ENCODE measurements at regions not wholly inside any gene's neighbourhood (a gene's known extent, or its start where the extent isn't known, plus 50 kb on each side); places are given as distances from the start of the nearest gene placed in this dataset.

- peak overlapping the region in 2 of 6 donors; percentile 36 to 41 for H3K27ac Mint-ChIP-seq
- DNase-seq = peak; percentile 32 to 51 (median 39)
- no peaks in the 10 kb centered on the region for H3K9me3 Mint-ChIP-seq
- H3K4me1 Mint-ChIP-seq = peaks cover 10 to 17% of the 10 kb centered on the region in 2 donors
- H3K4me3 Mint-ChIP-seq = no peak overlapping the region
- H3K36me3 Mint-ChIP-seq = peaks cover 0 to 2% (median 0%) of the 10 kb centered on the region in 3 donors
- peaks cover 0 to 4% (median 0%) of the 10 kb centered on the region in 3 donors for H3K27me3 Mint-ChIP-seq (ENCODE audit: low read depth in 3 of 3)
Measured at GRCh38 chr20:24102290-24102689, 113.7 kb upstream of the GGTLC1 start.

DNA sequence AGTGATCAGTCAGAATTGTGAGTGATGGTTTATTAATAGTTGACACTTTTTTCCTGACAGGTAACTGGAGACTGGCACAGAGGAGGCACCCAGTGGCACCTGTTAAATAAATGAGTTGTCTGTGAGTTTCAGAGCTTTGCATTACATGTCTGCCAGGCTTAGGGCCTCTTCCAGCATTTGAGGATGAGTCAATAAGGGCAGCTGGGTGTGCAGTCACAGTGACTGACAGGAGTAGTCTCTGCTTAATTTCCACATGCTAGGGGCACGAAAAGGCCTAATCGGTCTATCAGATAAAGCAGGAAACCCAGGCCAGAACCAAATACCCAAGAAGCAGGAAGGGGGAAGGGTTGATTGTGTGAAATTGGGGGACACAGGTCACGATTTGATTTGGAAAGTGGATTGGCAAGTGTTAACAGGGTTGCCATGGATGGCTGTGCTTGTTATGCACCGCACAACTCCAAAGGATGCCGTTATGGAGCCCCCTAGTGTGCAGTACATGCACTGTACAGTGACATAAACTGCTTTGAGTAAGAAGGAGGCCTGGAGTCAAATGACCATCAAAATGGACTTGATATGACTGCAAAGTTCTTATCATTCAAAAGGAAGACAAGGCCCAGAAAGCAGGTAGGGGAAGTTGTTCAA lies 111.9 kb upstream of the GGTLC1 start:
- peaks cover 0 to 4% (median 1%) of the 10 kb centered on the region in 3 donors for H3K27me3 Mint-ChIP-seq (ENCODE audit: low read depth in 3 of 3)
- H3K36me3 Mint-ChIP-seq = peaks cover 0 to 6% (median 0%) of the 10 kb centered on the region in 3 donors
- peak overlapping the region in 3 of 6 donors; percentile 51 to 78 (median 74) for H3K27ac Mint-ChIP-seq
- H3K9me3 Mint-ChIP-seq = no peaks in the 10 kb centered on the region
- no peak overlapping the region for H3K4me3 Mint-ChIP-seq
- peak; percentile 60 to 72 (median 65) for DNase-seq
- peaks cover 10 to 17% of the 10 kb centered on the region in 2 donors for H3K4me1 Mint-ChIP-seq

GRCh38 chr20:24098886-24099285 lies 110.3 kb upstream of the GGTLC1 start:
- H3K27me3 Mint-ChIP-seq (ENCODE audit: low read depth in 3 of 3) = peaks cover 0 to 4% (median 3%) of the 10 kb centered on the region in 3 donors
- H3K4me3 Mint-ChIP-seq = no peak overlapping the region
- H3K9me3 Mint-ChIP-seq = no peaks in the 10 kb centered on the region
- H3K27ac Mint-ChIP-seq = no peak overlapping the region
- peaks cover 0 to 6% (median 0%) of the 10 kb centered on the region in 3 donors for H3K36me3 Mint-ChIP-seq
- no peak for DNase-seq
- H3K4me1 Mint-ChIP-seq = peaks cover 10 to 17% of the 10 kb centered on the region in 2 donors

- H3K27ac Mint-ChIP-seq = no peak overlapping the region
- H3K4me1 Mint-ChIP-seq = peaks cover 9 to 17% of the 10 kb centered on the region in 2 donors
- no peak overlapping the region for H3K4me3 Mint-ChIP-seq
- peaks cover 0 to 9% (median 0%) of the 10 kb centered on the region in 3 donors for H3K36me3 Mint-ChIP-seq
- peaks cover 0 to 6% (median 3%) of the 10 kb centered on the region in 3 donors for H3K27me3 Mint-ChIP-seq (ENCODE audit: low read depth in 3 of 3)
- no peaks in the 10 kb centered on the region for H3K9me3 Mint-ChIP-seq
- DNase-seq = no peak
Measured at GRCh38 chr20:24097506-24098245, 109.1 kb upstream of the GGTLC1 start.

GRCh38 chr20:24096864-24097450 lies 108.4 kb upstream of the GGTLC1 start:
- H3K4me1 Mint-ChIP-seq = peaks cover 8 to 17% of the 10 kb centered on the region in 2 donors
- H3K27ac Mint-ChIP-seq = no peak overlapping the region
- DNase-seq = no peak
- H3K4me3 Mint-ChIP-seq = no peak overlapping the region
- H3K27me3 Mint-ChIP-seq (ENCODE audit: low read depth in 3 of 3) = peaks cover 0 to 3% (median 2%) of the 10 kb centered on the region in 3 donors
- peaks cover 0 to 9% (median 0%) of the 10 kb centered on the region in 3 donors for H3K36me3 Mint-ChIP-seq
- no peaks in the 10 kb centered on the region for H3K9me3 Mint-ChIP-seq

GRCh38 chr20:24096264-24096663 lies 107.7 kb upstream of the GGTLC1 start:
- no peak overlapping the region for H3K4me3 Mint-ChIP-seq
- H3K27ac Mint-ChIP-seq = no peak overlapping the region
- peaks cover 2 to 3% (median 2%) of the 10 kb centered on the region in 3 donors for H3K27me3 Mint-ChIP-seq (ENCODE audit: low read depth in 3 of 3)
- peaks cover 8 to 17% of the 10 kb centered on the region in 2 donors for H3K4me1 Mint-ChIP-seq
- no peaks in the 10 kb centered on the region for H3K9me3 Mint-ChIP-seq
- H3K36me3 Mint-ChIP-seq = peaks cover 0 to 9% (median 0%) of the 10 kb centered on the region in 3 donors
- DNase-seq = no peak

GRCh38 chr20:24095756-24096155 lies 107.2 kb upstream of the GGTLC1 start:
- no peak for DNase-seq
- peaks cover 2 to 4% (median 2%) of the 10 kb centered on the region in 3 donors for H3K27me3 Mint-ChIP-seq (ENCODE audit: low read depth in 3 of 3)
- H3K36me3 Mint-ChIP-seq = peaks cover 0 to 9% (median 0%) of the 10 kb centered on the region in 3 donors
- no peak overlapping the region for H3K27ac Mint-ChIP-seq
- H3K4me3 Mint-ChIP-seq = no peak overlapping the region
- no peaks in the 10 kb centered on the region for H3K9me3 Mint-ChIP-seq
- peaks cover 8 to 14% of the 10 kb centered on the region in 2 donors for H3K4me1 Mint-ChIP-seq

DNA sequence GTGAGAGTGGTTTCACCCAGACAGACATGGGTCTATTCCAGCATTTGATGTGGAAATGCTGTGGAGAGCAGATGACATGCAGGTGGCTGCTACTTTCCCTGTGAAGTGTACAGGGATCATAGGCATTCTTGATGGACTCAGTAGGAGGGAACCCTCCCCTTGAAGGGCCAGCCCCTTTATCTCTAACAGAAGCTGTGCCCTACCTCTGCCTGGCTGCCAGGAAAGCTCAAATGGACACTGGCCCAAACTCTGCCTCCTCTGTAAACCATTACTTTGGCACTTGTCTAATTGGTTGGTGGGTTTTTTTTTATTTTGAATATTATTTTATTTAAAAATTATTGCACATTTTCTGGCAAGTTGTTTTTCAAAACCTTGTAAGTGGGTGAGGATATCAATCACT lies 106.7 kb upstream of the GGTLC1 start:
- Mint-ChIP-seq H3K36me3 (peaks cover 0 to 9% (median 0%) of the 10 kb centered on the region in 3 donors), H3K4me3 (no peak overlapping the region), H3K9me3 (no peaks in the 10 kb centered on the region), H3K4me1 (peaks cover 5 to 10% of the 10 kb centered on the region in 2 donors), H3K27ac (no peak overlapping the region), H3K27me3 (ENCODE audit: low read depth in 3 of 3) (peaks cover 2 to 4% (median 2%) of the 10 kb centered on the region in 3 donors)
- no peak for DNase-seq

- no peak overlapping the region for H3K4me3 Mint-ChIP-seq
- H3K9me3 Mint-ChIP-seq = no peaks in the 10 kb centered on the region
- H3K27me3 Mint-ChIP-seq (ENCODE audit: low read depth in 3 of 3) = peaks cover 2 to 5% (median 5%) of the 10 kb centered on the region in 3 donors
- H3K27ac Mint-ChIP-seq = no peak overlapping the region
- no peaks in the 10 kb centered on the region for H3K4me1 Mint-ChIP-seq
- H3K36me3 Mint-ChIP-seq = peaks cover 0 to 13% (median 0%) of the 10 kb centered on the region in 3 donors
- DNase-seq = no peak
Measured at GRCh38 chr20:24089576-24089975, 101.0 kb upstream of the GGTLC1 start.

DNA sequence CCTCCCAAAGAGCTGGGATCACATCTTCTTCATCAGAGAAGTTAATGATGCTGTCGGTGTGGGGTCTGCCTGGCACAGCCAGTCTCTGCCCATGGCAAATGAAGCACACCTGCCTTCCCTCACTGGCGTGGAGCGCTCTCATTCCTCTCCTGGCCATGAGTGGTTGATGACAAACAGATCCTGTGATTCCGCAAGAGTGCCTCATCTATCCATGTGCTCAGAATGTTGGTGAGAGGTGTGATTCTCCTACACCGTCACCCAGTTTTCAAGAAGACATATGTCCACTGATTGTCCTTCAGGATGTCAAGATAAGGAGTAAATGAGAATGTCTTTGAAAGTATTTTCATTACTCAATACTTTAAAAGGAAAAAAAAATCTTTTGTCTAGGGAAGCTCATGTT lies 97.5 kb upstream of the GGTLC1 start:
- Mint-ChIP-seq H3K36me3 (peaks cover 0 to 9% (median 0%) of the 10 kb centered on the region in 3 donors), H3K27ac (no peak overlapping the region), H3K4me3 (no peak overlapping the region), H3K4me1 (no peaks in the 10 kb centered on the region), H3K9me3 (no peaks in the 10 kb centered on the region), H3K27me3 (ENCODE audit: low read depth in 3 of 3) (peaks cover 0 to 2% (median 2%) of the 10 kb centered on the region in 3 donors)
- DNase-seq = no peak

GRCh38 chr20:24084281-24084680 lies 95.7 kb upstream of the GGTLC1 start:
- Mint-ChIP-seq H3K27me3 (ENCODE audit: low read depth in 3 of 3) (peaks cover 0 to 2% (median 2%) of the 10 kb centered on the region in 3 donors), H3K4me1 (no peaks in the 10 kb centered on the region), H3K9me3 (no peaks in the 10 kb centered on the region), H3K4me3 (no peak overlapping the region), H3K36me3 (peaks cover 0 to 5% (median 0%) of the 10 kb centered on the region in 3 donors), H3K27ac (no peak overlapping the region)
- no peak for DNase-seq

DNA sequence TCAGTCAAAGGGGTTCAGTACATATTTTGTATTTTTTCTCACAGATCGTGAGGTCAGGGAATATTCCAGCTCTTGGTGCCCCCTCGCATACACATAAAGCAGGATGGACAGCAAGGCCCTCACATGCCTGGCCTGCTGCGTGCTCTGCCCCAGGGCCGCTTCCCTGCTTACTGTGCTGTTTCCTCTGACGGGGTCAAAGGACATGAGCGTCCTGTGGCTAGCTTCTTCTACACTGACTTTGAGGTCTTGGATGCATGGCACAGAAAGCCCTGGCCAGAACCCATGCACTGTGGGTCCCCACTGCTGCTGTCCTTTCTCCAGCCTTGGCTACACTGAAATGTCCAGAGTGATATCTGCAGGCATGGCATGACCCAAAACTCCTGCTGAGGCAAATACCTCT lies 92.5 kb upstream of the GGTLC1 start:
- Mint-ChIP-seq H3K9me3 (no peaks in the 10 kb centered on the region), H3K36me3 (peaks cover 0 to 13% (median 0%) of the 10 kb centered on the region in 3 donors), H3K4me1 (no peaks in the 10 kb centered on the region), H3K27me3 (ENCODE audit: low read depth in 3 of 3) (peaks cover 0 to 2% (median 2%) of the 10 kb centered on the region in 3 donors), H3K4me3 (no peak overlapping the region), H3K27ac (no peak overlapping the region)
- no peak for DNase-seq

DNA sequence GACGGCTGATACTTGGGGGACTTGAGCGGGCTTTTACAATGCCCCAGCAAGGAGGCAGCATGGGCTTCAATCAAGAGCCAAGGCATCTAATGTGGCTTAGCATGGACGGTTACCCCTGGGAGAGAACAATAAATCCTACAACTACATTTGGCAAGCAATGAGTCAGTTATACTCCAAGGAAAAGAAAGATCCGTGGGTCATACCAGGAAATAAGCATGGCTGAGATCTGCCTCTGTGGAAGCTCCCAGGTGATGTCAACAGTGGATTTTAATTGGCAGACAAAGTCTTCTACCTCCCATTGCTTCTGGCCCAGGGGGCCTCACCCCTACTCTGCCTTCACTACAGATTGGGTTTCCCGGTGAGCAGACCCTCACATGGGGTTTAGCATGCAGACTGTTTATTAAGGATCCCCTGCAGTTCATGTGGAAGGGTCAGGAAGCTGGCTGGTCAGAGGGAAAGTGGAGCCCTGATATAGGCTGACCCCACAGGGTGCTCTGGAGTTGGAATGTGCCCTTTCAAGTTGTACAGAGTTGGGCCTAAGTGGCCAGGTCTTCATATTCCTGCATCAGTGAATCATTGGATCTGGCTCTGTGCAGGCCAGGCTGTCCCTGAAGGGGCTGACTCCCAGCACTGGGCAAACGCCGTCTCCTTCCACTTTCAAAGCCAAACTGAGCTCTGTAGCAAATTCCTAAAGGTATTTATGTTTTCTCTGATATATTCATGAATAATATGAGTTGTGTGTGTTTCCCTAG lies 91.3 kb upstream of the GGTLC1 start:
- no peak overlapping the region for H3K4me3 Mint-ChIP-seq
- H3K36me3 Mint-ChIP-seq = peaks cover 0 to 13% (median 0%) of the 10 kb centered on the region in 3 donors
- H3K27ac Mint-ChIP-seq = no peak overlapping the region
- H3K9me3 Mint-ChIP-seq = no peaks in the 10 kb centered on the region
- no peaks in the 10 kb centered on the region for H3K4me1 Mint-ChIP-seq
- H3K27me3 Mint-ChIP-seq (ENCODE audit: low read depth in 3 of 3) = peaks cover 0 to 2% (median 2%) of the 10 kb centered on the region in 3 donors
- no peak for DNase-seq
